B cell (primary cell): ENCODE measurements at regions not wholly inside any gene's neighbourhood (a gene's known extent, or its start where the extent isn't known, plus 50 kb on each side); places are given as distances from the start of the nearest gene placed in this dataset.

ENCODE experiments used
- EZH2 ChIP-seq: IDR thresholded peaks from 2 replicates; pipeline ENCODE4 v1.6.1; 2012; ENCODE audit warnings: borderline replicate concordance, low read depth, mild to moderate bottlenecking, moderate library complexity, low read length; ENCODE audit not compliant: insufficient read depth, poor library complexity, severe bottlenecking
- TF ChIP-seq, protein P1 (sequence below): fragments of 200-600 bp; IDR thresholded peaks from one replicate; pipeline ENCODE4 v1.8.0; 2022; ENCODE audit warnings: antibody characterized with exemption, mild to moderate bottlenecking

DNA sequence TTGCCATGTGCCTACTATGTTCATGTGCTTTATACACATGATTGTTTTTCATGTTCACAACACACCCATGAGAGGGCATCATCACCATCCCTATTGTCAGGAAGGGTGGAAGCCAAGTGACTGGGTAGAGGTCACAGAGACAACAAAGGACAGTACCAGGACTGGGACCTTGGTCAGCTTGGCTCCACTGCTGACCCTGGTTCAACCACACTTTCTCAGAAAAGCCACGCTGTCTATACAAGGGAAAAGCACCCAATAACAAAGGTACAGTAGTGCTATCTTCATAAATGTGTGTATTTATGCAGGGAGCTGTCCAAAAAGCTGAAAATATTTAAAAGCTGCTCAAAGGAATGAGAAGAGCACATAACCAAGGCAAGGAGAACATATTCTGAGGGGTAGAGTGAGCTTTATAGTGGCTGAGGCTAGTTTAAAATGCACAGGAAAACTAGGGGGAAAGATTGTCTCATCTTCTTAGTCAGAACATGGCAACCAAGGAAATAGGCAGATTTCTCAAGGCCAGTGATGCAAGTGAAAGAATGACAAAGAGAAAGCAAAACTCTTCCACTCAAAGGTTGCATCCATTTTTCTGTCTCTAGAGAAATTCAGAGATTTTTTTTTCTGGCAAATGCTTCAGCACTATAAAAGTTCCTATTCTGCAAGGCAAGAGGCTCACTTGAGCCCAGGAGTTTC lies 415.0 kb downstream of the FOXO1 start:
- TF ChIP-seq, protein P1, sequence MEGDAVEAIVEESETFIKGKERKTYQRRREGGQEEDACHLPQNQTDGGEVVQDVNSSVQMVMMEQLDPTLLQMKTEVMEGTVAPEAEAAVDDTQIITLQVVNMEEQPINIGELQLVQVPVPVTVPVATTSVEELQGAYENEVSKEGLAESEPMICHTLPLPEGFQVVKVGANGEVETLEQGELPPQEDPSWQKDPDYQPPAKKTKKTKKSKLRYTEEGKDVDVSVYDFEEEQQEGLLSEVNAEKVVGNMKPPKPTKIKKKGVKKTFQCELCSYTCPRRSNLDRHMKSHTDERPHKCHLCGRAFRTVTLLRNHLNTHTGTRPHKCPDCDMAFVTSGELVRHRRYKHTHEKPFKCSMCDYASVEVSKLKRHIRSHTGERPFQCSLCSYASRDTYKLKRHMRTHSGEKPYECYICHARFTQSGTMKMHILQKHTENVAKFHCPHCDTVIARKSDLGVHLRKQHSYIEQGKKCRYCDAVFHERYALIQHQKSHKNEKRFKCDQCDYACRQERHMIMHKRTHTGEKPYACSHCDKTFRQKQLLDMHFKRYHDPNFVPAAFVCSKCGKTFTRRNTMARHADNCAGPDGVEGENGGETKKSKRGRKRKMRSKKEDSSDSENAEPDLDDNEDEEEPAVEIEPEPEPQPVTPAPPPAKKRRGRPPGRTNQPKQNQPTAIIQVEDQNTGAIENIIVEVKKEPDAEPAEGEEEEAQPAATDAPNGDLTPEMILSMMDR: no peak
- no peak for TF ChIP-seq EZH2
